HepG2 (cell line): ENCODE measurements at regions not wholly inside any gene's neighbourhood (a gene's known extent, or its start where the extent isn't known, plus 50 kb on each side); places are given as distances from the start of the nearest gene placed in this dataset.

Source experiments
- ATF3 ChIP-seq: sonication (generic); formaldehyde crosslinking; IDR thresholded peaks from 2 replicates; pipeline ENCODE4 v1.4.0; 2020; ENCODE audit warnings: missing genetic modification reagents
- CAMTA2 ChIP-seq: sonication (generic); formaldehyde crosslinking; IDR thresholded peaks from 2 replicates; pipeline ENCODE4 v1.4.0; 2020; ENCODE audit warnings: mild to moderate bottlenecking, missing genetic modification reagents, borderline replicate concordance
- DNMT1 ChIP-seq: sonication (generic); formaldehyde crosslinking; IDR thresholded peaks from 2 replicates; pipeline ENCODE4 v1.5.1; 2020; ENCODE audit warnings: mild to moderate bottlenecking, missing genetic modification reagents
- FOXO4 ChIP-seq: sonication (generic); formaldehyde crosslinking; conservative IDR thresholded peaks from 2 replicates; pipeline ENCODE4 v1.8.1; 2023; ENCODE audit warnings: missing genetic modification reagents
- GATA4 ChIP-seq: sonication (generic); IDR thresholded peaks from 2 replicates; pipeline ENCODE4 v1.6.1; 2016; ENCODE audit warnings: antibody characterized with exemption, low read depth, borderline replicate concordance
- TRAFD1 ChIP-seq: sonication (generic); formaldehyde crosslinking; IDR thresholded peaks from 2 replicates; pipeline ENCODE4 v1.5.1; 2020; ENCODE audit warnings: missing genetic modification reagents, mild to moderate bottlenecking, borderline replicate concordance
- XBP1 ChIP-seq: sonication (generic); formaldehyde crosslinking; IDR thresholded peaks from 2 replicates; pipeline ENCODE4 v1.5.0; 2020; ENCODE audit warnings: missing genetic modification reagents
- ZKSCAN8 ChIP-seq: IDR thresholded peaks from 2 replicates; pipeline ENCODE4 v1.6.1; 2016; ENCODE audit warnings: borderline replicate concordance, missing genetic modification reagents, missing compliant biosample characterization
- ZNF160 ChIP-seq: sonication (generic); formaldehyde crosslinking; IDR thresholded peaks from 2 replicates; pipeline ENCODE4 v1.8.0; 2022; ENCODE audit warnings: mild to moderate bottlenecking, inconsistent platforms, missing genetic modification reagents
- ZNF605 ChIP-seq: sonication (generic); formaldehyde crosslinking; IDR thresholded peaks from 2 replicates; pipeline ENCODE4 v1.8.0; 2022; ENCODE audit warnings: mild to moderate bottlenecking, missing genetic modification reagents
- ZNF775 ChIP-seq: sonication (generic); formaldehyde crosslinking; IDR thresholded peaks from 2 replicates; pipeline ENCODE4 v1.4.0; 2020; ENCODE audit warnings: missing genetic modification reagents, mild to moderate bottlenecking, moderate library complexity, borderline replicate concordance
- ZNF83 ChIP-seq: sonication (generic); formaldehyde crosslinking; IDR thresholded peaks from 2 replicates; pipeline ENCODE4 v1.4.0; 2020; ENCODE audit warnings: missing genetic modification reagents, mild to moderate bottlenecking, borderline replicate concordance
- TF ChIP-seq, protein P1 (sequence below): sonication (generic); formaldehyde crosslinking; IDR thresholded peaks from 2 replicates; pipeline ENCODE4 v1.5.0; 2020; ENCODE audit warnings: mild to moderate bottlenecking, missing genetic modification reagents, moderate library complexity

- TF ChIP-seq XBP1 (CRISPR knock-in tag) = no peak
- no peak for TF ChIP-seq CAMTA2 (CRISPR knock-in tag)
- no peak for TF ChIP-seq ZNF83 (CRISPR knock-in tag)
- TF ChIP-seq ZNF775 (CRISPR knock-in tag) = no peak
- TF ChIP-seq FOXO4 (CRISPR knock-in tag) = no peak
- TF ChIP-seq ATF3 (CRISPR knock-in tag) = no peak
- TF ChIP-seq GATA4 = no peak
- TF ChIP-seq ZNF605 (CRISPR knock-in tag) = no peak
- TF ChIP-seq, protein P1, sequence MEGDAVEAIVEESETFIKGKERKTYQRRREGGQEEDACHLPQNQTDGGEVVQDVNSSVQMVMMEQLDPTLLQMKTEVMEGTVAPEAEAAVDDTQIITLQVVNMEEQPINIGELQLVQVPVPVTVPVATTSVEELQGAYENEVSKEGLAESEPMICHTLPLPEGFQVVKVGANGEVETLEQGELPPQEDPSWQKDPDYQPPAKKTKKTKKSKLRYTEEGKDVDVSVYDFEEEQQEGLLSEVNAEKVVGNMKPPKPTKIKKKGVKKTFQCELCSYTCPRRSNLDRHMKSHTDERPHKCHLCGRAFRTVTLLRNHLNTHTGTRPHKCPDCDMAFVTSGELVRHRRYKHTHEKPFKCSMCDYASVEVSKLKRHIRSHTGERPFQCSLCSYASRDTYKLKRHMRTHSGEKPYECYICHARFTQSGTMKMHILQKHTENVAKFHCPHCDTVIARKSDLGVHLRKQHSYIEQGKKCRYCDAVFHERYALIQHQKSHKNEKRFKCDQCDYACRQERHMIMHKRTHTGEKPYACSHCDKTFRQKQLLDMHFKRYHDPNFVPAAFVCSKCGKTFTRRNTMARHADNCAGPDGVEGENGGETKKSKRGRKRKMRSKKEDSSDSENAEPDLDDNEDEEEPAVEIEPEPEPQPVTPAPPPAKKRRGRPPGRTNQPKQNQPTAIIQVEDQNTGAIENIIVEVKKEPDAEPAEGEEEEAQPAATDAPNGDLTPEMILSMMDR (CRISPR knock-in tag) = no peak
- TF ChIP-seq ZNF160 (CRISPR knock-in tag) = no peak
- TF ChIP-seq ZKSCAN8 (CRISPR knock-in tag) = no peak
- no peak for TF ChIP-seq TRAFD1 (CRISPR knock-in tag)
- no peak for TF ChIP-seq DNMT1 (CRISPR knock-in tag)
Measured at GRCh38 chr18:44453505-44453904, 227.2 kb upstream of the SETBP1 start.
